Middle frontal gyrus (tissue), 1 donor: ENCODE measurements at regions not wholly inside any gene's neighbourhood (a gene's known extent, or its start where the extent isn't known, plus 50 kb on each side); places are given as distances from the start of the nearest gene placed in this dataset.
A peak's percentile ranks its signal among the peaks of the same experiment; 100 is the strongest.
"Not testable (repeated sequence)": the region's sequence is repeated elsewhere in the genome, so short reads cannot be mapped to it uniquely, and the experiment has no call there.

Experiments
- DNase-seq: peaks from one replicate; pipeline ENCODE4 v3.0.0-alpha.2; 2015; ENCODE audit warnings: low spot score; ENCODE audit errors: extremely low spot score

DNA sequence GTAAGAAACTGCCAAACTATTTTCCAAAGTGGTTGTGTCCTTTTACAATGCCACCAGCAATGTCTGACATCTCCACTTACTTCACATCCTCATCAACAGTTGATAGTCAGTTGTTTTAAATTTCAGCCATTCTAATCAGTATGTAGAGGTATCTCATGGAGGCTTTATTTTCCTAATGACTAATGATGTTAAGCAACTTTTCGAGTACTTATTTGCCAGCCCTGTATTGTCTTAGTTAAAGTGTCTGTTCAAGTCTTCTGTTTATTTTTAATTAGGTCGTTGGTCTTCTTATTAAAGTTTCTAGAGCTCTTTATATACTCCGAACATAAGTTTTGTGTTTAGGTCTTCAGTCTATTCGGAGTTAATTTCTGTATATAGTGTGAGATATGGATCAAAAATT lies 54.9 kb upstream of the NBPF12 start:
- DNase-seq, result not testable (repeated sequence)

DNA sequence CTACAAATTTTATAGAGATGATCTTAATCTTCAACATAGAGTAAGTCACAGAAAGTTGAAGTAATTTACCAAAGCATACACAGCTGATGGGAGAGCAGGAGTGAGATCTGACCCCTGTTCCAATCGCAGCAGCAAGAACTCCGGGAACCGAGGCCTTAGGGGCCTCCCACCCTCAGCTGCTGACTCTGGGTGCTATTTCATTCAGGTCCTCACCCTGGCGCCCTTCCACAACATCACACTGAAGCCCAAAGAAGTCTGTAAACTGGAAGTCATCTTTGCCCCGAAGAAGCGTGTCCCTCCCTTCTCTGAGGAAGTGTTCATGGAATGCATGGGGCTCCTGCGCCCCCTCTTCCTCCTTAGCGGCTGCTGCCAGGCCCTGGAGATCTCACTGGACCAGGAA lies 57.0 kb upstream of the NBPF12 start:
- not testable (repeated sequence) for DNase-seq

DNA sequence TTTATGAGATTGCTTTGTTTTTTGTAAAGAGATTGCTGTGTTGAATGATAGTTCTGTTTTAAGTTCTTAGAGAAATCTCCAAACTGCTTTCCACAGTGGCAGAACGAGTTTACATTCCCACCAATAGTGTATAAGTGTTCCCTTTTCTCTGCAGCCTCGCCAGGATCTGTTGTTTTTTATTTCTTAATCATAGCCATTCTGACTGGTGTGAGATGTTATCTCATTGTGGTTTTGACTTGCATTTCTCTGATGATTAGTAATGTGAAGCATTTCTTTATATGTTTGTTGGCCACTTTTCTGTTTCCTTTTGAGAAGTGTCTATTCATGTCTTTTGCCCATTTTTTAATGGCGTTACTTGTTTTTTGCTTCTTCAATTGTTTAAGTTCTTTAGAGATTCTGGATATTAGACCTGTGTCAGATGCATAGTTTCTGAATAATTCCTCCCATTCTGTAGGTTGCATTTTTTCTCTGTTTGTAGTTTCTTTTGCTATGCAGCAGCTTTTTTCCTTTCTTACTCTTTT lies 74.3 kb upstream of the NBPF12 start:
- DNase-seq, result not testable (repeated sequence)

DNA sequence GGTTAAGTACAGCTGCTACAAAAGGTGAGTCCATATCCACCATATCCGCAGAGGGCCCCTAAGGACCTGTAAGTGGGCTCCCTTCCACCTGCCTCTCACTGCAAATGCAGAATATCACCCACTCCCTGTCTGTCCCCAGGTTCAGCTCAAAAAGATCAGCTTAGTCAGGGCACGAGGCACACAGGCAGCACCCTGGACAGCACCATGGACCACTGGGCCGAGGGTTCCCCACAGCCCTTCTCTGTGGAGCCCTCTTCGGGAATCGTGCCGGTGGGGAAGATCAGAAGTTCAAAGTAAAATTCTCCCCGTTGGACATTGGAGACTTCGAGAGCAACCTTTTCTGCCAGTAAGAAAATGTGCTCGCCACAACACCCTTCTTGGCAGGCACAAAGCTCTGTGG lies 85.0 kb upstream of the NBPF12 start:
- DNase-seq, result not testable (repeated sequence)

DNA sequence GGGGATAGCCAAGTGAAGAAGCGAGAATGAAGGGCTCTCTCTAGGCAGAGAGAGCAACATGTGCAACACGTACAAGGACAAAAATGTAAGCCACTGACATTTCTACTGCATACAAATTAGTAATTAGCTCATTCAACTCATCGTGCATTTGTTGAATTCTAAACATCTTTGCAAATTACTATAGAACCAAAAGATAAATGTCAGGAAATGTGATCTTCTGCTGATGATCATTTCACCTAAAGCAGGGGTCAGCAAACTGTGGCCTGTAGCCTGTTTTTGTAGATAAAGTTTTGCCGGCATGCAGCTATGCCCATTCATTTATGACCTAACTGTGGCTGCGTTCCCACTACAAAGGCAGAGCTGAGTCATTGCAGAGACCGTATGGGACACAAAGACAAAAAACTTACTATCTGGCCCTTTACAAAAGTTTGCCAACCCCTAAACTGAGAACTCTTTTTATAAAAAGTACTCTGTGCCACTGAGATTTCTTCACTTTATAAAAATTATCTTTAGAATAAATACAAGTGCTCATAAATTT lies 87.7 kb upstream of the NBPF12 start:
- not testable (repeated sequence) for DNase-seq

GRCh38 chr1:146838725-146839124 lies 99.4 kb upstream of the NBPF12 start:
- DNase-seq, result not testable (repeated sequence)

DNA sequence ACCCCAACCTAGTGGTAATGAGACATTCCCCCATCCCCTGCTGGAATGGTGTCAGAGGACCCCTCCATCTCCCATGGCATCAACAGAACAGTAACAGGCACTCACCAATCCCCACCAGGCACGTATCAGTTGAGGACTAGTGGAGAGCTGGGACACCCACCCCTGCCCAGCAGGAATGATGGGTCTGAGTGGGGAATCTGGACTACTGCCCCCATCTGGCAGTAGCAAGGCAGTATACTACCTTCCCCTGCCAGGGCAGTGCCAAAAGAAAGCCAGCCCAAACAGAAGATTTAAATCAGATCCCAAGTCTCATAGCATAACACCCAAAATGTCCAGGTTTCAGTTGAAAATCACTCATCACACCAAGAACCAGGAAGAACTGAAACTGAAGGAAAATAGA lies 111.2 kb upstream of the NBPF12 start:
- not testable (repeated sequence) for DNase-seq

- not testable (repeated sequence) for DNase-seq
Observed at GRCh38 chr1:146794236-146794635, 143.9 kb upstream of the NBPF12 start.

- not testable (repeated sequence) for DNase-seq
Observed at GRCh38 chr1:146792725-146793124, 145.4 kb upstream of the NBPF12 start.

GRCh38 chr1:146784212-146784940 lies 153.7 kb upstream of the NBPF12 start:
- not testable (repeated sequence) for DNase-seq

GRCh38 chr1:146781235-146781634 lies 156.9 kb upstream of the NBPF12 start:
- DNase-seq, result not testable (repeated sequence)

- DNase-seq, result peak; percentile 2
Observed at GRCh38 chr1:146777826-146778602, 160.1 kb upstream of the NBPF12 start.

- DNase-seq, result not testable (repeated sequence)
Observed at GRCh38 chr1:146774988-146775387, 163.1 kb upstream of the NBPF12 start.

DNA sequence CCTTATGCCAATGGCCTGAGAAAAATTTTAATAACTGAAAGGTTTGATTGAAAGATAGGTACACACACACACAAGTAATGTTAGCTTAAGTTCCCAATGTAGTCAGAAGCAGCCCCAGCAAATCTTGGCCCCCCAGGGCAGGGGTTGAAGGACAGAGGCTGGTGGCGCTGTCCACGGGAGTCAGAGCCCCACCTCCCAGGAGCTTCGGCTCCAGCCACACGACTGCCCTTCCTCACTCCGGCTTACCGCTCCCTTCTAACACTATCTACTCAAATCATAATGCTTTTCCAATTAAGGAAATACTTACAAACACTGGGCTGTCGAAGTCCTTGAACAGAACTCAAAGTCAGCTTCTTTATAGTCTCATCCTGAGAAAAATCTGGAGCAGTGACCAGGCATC lies 163.9 kb upstream of the NBPF12 start:
- not testable (repeated sequence) for DNase-seq

DNA sequence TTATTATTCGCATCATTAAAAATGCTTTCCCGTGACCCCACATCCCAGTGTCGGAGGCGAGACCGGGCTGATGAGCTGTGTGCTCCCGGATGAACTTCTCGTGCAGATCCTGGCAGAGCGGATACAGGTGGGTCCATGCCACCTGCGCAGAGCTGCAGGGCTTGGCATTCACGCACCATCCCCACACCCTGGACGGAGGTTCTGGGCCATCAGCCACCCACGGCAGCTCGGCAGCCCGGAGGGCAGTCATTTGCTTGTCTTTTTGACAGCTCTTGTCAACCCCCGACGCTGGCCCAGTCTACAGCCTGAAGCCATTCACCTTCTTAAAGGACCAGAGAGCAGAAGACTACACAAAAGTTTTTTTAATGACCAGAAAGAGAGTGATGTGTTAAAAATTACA lies 166.7 kb upstream of the NBPF12 start:
- DNase-seq, result not testable (repeated sequence)

GRCh38 chr1:146770998-146771397 lies 167.1 kb upstream of the NBPF12 start:
- DNase-seq, result not testable (repeated sequence)

DNA sequence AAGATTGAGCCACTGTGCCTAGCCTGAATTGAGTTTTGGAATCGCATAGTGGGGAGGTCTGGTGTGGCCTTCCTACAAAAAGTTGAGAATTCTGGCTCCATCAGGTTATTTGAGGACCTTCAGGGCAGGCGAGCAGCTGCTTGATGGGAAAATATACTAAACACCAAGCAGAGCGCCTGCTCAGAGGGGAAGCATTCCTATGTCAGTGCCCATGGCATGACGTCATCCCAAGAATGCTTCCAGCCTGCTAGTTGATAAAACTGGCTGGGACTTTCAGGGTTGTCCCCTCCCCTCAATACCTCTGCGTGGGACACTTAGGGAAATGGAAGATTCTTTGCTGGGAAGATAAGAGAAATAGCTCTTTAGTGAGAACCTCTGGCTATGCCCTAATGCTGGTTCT lies 174.9 kb upstream of the NBPF12 start:
- not testable (repeated sequence) for DNase-seq

DNA sequence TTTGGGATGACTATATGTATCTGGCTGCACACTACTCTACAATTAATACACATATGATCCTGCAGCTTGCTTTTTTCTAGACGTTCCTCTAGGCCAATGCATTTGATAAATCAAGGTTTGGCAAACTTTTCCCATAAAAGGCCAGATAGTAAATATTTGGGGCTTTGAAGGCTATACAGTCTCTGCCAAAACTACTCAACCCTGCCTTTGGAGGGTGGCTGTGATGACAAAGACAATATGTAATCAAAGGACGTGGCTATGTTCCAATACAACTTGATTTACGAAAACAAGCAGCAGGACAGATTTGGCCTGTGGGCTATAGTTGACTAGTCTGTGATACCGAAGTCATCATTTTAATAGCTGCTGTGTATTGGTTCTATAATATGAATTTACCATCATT lies 181.3 kb upstream of the NBPF12 start:
- not testable (repeated sequence) for DNase-seq

- not testable (repeated sequence) for DNase-seq
Observed at GRCh38 chr1:146748686-146749085, 189.4 kb upstream of the NBPF12 start.

GRCh38 chr1:146731981-146732680 lies 206.0 kb upstream of the NBPF12 start:
- DNase-seq, result not testable (repeated sequence)

GRCh38 chr1:146729642-146730344 lies 208.3 kb upstream of the NBPF12 start:
- DNase-seq, result not testable (repeated sequence)
